ENCODE measurements at regions not wholly inside any gene's neighbourhood (a gene's known extent, or its start where the extent isn't known, plus 50 kb on each side); places are given as distances from the start of the nearest gene placed in this dataset.

DNA sequence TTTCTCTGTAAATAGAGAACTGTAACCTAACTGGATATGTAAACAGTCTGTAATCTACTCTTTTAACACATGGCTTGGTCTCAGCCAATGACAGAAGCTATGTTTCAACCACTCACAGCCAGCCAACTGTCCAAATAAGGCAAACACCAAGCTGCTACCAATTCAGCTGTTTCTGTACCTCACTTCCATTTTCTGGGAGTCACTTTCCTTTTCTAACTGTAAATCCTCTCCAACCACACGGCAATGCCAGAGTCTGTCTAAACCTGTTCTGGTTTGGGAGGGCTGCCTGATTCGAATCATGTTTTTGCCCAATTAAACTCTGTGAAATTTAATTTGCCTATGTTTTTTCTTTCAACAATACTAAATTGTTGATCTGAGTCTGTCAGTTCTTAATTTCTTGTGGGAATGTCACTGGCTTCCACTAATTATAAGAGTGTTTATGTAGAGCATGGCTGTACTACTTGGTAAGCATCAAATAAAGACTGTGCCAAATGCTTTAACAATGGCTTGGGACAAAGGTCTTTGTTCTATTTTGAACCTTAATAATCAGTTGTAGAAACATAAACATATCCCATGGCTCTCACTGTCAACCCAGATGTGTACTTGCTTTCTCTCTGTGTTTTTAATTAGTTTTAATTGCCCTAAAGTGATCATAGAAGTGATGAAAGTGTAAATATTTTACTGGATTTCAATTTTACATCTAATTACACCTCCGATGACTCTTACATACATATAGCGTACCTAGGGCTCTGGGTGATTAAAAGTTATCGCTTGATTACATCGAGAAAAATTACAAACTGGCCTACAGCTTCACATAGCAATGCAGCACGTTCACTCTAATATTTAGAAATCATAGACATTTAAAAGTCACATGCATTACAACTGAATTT is 1144.6 kb upstream of the TMPRSS15 start:
- ChIA-PET CTCF (no interaction called here), POLR2A (no interaction called here)
- no peak for DNase-seq (ENCODE audit: low read depth, low spot score)

DNA sequence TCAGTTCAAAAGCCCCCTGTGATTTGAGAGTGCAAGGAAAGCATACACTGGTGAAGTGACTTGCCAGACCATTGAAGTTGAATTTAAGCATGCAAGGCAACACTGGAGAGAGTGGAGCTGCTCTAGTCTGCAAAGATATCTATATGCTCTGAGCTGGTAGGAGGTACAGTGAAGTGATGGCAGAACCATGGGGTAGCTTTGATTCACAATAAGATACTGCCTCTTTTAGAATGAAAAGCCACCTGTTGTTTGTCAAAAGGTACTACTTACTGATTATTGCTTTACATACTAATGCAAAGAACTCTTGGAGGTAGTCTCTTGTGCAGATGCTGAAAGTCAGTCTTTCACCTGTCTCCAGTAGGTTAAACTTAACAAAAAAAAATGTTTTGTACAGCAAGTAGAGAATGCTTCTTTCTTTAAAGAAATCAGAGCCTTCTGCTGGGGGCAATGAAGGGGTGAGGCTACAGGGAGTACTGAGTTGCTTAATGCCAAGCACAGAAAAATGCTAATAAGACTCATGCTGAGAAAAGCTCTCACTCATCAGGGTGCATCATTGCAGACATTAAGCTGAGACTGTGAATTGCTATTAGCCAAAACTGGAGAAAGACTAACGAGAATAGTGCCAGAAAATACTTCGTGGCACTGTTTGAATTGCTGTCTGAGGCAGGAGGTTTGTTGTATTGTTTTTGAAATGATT is 1150.5 kb upstream of the TMPRSS15 start:
- Histone ChIP-seq H3K9me3 (ENCODE audit: control insufficient read depth, insufficient read depth, low read length) (peaks cover 3% of the 10 kb centered on the region; the same call in 1 of the 2 replicates), H3K27me3 (ENCODE audit: control insufficient read depth, insufficient read depth, low read length) (no peaks in the 10 kb centered on the region), H3K27ac (ENCODE audit: low read depth, low read length) (no peak overlapping the region), H3K4me3 (ENCODE audit: low read depth, low read length) (no peak overlapping the region)
- DNase-seq (ENCODE audit: low read depth, low spot score) = no peak
- ChIA-PET POLR2A (no interaction called here), CTCF (no interaction called here)
- TF ChIP-seq, protein P1, sequence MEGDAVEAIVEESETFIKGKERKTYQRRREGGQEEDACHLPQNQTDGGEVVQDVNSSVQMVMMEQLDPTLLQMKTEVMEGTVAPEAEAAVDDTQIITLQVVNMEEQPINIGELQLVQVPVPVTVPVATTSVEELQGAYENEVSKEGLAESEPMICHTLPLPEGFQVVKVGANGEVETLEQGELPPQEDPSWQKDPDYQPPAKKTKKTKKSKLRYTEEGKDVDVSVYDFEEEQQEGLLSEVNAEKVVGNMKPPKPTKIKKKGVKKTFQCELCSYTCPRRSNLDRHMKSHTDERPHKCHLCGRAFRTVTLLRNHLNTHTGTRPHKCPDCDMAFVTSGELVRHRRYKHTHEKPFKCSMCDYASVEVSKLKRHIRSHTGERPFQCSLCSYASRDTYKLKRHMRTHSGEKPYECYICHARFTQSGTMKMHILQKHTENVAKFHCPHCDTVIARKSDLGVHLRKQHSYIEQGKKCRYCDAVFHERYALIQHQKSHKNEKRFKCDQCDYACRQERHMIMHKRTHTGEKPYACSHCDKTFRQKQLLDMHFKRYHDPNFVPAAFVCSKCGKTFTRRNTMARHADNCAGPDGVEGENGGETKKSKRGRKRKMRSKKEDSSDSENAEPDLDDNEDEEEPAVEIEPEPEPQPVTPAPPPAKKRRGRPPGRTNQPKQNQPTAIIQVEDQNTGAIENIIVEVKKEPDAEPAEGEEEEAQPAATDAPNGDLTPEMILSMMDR (IDR thresholded peaks at IDR 0.05; ENCODE audit: low read depth, low read length) = no peak

More for the DNA sequence above, 1144.6 kb upstream of the TMPRSS15 start:
- no peaks in the 10 kb centered on the region for H3K27me3 ChIP-seq (ENCODE audit: control insufficient read depth, insufficient read depth, low read length)
- no peak overlapping the region for H3K27ac ChIP-seq (ENCODE audit: low read depth, low read length)
- peaks cover 10% of the 10 kb centered on the region for H3K9me3 ChIP-seq (ENCODE audit: control insufficient read depth, insufficient read depth, low read length)
- H3K4me3 ChIP-seq (ENCODE audit: low read depth, low read length) = no peak overlapping the region
- TF ChIP-seq, protein P1 (IDR thresholded peaks at IDR 0.05; ENCODE audit: low read depth, low read length) = no peak

DNA sequence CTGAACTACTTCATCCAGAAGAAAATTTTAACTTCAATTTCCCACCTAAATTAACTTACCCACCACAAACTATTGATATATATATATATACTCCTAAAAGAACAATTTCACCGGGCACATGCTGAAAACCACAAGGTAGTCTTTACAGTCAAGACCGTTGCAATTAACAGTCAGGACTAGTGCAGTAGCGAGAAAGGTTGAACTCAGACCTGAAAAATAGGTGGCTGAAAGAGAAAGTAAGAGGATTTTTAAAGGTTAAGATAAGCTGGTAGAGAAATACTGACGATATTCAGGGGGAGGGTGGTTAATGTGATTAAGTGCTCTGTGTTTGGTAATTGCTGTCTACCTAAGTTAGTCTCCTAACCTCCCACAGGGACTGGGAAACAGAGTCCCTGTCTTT is 1153.5 kb upstream of the TMPRSS15 start:
- no peaks in the 10 kb centered on the region for H3K27me3 ChIP-seq (ENCODE audit: control insufficient read depth, insufficient read depth, low read length)
- no peak overlapping the region for H3K4me3 ChIP-seq (ENCODE audit: low read depth, low read length)
- DNase-seq (ENCODE audit: low read depth, low spot score) = no peak
- H3K9me3 ChIP-seq (ENCODE audit: control insufficient read depth, insufficient read depth, low read length) = peaks cover 4% of the 10 kb centered on the region
- no peak overlapping the region for H3K27ac ChIP-seq (ENCODE audit: low read depth, low read length)
- TF ChIP-seq, protein P1 (IDR thresholded peaks at IDR 0.05; ENCODE audit: low read depth, low read length) = no peak
- CTCF ChIA-PET = no interaction called here
- POLR2A ChIA-PET = no interaction called here

DNA sequence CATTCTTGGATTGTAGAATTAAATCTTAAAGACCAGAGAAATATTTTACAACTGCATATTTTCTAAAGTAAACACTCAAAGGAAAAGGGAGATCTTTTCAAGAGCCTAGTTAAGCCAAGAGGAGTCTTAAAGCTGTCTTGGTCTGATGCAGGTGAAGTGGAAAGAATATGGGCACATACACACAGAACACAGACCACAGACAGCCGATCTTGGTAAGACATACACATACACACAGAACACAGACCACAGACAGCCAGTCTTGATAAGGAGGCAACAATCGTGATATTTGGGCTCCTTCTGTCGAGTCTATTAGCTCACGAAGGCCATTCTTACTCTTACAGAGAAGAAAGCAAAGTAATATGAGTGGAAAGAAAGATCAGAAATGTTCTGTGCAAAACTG is 1153.9 kb upstream of the TMPRSS15 start:
- TF ChIP-seq, protein P1 (IDR thresholded peaks at IDR 0.05; ENCODE audit: low read depth, low read length) = no peak
- Histone ChIP-seq H3K27me3 (ENCODE audit: control insufficient read depth, insufficient read depth, low read length) (no peaks in the 10 kb centered on the region), H3K4me3 (ENCODE audit: low read depth, low read length) (no peak overlapping the region), H3K27ac (ENCODE audit: low read depth, low read length) (no peak overlapping the region), H3K9me3 (ENCODE audit: control insufficient read depth, insufficient read depth, low read length) (peaks cover 4% of the 10 kb centered on the region)
- CTCF ChIA-PET = no interaction called here
- POLR2A ChIA-PET = no interaction called here
- DNase-seq (ENCODE audit: low read depth, low spot score) = no peak

DNA sequence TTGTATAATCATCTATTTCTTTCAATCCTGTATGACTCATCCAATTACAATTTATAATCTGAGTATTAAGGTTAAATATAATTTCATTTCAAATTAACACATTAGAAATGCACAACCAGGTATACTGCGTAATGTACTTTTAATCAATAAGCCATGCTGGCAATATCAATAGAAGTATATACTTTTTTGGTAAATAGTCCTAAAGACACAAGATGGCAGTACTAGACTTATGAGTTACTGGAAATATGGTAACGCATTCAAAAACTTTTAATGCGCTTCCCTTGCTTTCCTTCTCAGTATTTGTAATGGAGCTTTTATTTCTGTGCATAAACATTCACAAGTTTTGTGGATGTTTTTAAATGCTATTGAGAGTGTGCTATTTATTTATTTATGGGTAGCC is 1162.0 kb upstream of the TMPRSS15 start:
- DNase-seq (ENCODE audit: low read depth, low spot score) = no peak
- CTCF ChIA-PET = no interaction called here
- POLR2A ChIA-PET = no interaction called here
- TF ChIP-seq, protein P1 (IDR thresholded peaks at IDR 0.05; ENCODE audit: low read depth, low read length) = no peak
- Histone ChIP-seq H3K4me3 (ENCODE audit: low read depth, low read length) (no peak overlapping the region), H3K27me3 (ENCODE audit: control insufficient read depth, insufficient read depth, low read length) (no peaks in the 10 kb centered on the region), H3K27ac (ENCODE audit: low read depth, low read length) (no peak overlapping the region), H3K9me3 (ENCODE audit: control insufficient read depth, insufficient read depth, low read length) (peaks cover 8% of the 10 kb centered on the region)

Measured in AG04450 (cell line).